NCI-H1436 (cell line): ENCODE measurements at regions not wholly inside any gene's neighbourhood (a gene's known extent, or its start where the extent isn't known, plus 50 kb on each side); places are given as distances from the start of the nearest gene placed in this dataset.

Experiments used
- DNase-seq: peaks from one replicate; lab custom pipeline; 2025; lab: John Stamatoyannopoulos, UW

DNA sequence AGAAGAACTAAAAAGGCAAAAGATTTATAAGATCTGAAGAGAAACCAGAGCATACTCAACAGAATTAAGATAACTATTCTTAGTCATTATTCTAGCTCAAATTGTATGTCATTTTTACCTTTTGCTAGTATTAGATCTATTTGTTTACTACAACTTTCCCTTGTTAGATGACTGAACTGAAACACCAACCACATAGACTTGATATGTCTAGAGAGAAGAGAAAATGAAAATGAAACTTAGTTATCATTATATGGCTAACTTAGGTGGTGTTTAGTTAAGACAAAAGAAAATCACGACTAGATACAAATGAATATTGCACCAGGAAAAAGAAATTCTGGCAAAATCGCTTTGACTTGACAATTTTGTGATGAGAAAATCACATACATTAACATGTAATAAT, 690.8 kb downstream of the PCDH18 start:
- DNase-seq, result no peak

DNA sequence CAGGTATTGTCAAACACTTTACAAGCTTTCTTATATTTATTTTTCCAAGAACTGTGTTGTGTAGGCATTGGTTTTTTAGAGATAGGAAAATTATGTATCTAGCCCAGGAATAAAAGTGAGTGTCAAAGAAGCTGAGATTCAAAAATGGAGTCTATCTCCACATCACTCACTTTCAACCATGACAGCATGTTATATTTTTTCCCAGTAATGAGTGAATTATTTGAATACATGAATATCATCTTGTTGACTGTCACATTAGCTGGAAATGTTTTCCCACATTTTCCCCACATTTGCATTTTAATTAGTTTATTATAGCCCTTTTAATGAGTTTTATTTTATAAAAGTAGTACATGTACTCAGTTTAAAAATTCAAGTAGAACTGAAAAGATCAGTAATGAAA, 693.7 kb downstream of the PCDH18 start:
- no peak for DNase-seq

GRCh38 chr4:136831553-136831952, 700.7 kb downstream of the PCDH18 start:
- no peak for DNase-seq

- DNase-seq, result no peak
Observed at GRCh38 chr4:136829280-136829679, 703.0 kb downstream of the PCDH18 start.

GRCh38 chr4:136823020-136823419, 709.3 kb downstream of the PCDH18 start:
- DNase-seq, result no peak

DNA sequence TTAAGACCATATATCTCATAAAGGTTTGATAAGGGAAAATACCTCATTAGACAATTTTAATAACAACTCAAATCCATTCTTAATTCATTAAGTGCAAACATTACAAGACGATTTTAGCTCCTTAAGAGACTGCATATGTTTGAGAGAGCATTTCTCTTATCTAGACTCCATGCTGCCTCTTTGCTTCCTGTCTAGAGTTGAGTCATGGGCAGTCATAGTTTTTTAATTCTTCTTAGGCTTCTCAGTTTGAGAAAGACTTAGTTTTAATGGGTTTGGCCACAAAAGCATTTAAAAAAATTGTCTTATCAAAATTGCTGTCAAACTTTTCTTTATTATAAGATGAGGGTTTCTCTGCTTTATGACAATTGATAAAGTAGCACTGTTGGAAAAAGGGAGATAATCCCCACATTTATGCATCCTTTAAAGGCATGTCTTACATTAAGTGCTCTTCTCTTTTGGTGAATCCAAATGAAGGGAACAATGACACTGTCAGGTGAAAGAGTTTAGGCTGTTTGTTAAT, 713.4 kb downstream of the PCDH18 start:
- DNase-seq, result no peak

- no peak for DNase-seq
Observed at GRCh38 chr4:136812100-136812880, 720.0 kb downstream of the PCDH18 start.

DNA sequence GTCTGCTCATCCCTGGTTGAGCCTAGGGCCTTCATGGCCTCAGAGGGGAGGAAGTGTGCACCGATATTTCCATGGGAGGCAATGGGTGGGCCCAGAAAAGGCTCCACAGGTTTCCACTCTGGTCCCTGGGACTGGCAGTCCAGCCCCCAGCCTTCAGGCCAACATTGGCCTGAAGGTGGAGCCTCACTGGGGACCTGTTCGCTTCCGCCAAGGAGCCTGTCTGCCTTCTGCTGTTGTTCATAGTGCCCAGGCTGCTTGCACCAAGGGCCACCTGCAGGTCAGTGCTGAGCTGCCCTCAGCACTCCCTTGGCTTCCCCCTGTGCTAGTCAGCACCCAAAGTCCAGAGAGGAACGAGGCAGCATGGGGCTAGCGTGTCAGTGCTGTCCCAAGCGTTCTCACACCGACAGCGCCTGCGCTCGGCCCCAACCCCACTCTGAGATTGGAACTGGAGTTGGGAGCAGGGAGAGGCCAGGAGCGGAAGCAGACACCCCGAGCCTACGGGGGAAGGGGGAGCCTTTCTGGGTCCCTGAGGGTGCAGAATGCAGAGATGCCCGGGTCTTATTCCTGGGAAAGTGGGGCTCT, 720.7 kb downstream of the PCDH18 start:
- DNase-seq, result no peak

DNA sequence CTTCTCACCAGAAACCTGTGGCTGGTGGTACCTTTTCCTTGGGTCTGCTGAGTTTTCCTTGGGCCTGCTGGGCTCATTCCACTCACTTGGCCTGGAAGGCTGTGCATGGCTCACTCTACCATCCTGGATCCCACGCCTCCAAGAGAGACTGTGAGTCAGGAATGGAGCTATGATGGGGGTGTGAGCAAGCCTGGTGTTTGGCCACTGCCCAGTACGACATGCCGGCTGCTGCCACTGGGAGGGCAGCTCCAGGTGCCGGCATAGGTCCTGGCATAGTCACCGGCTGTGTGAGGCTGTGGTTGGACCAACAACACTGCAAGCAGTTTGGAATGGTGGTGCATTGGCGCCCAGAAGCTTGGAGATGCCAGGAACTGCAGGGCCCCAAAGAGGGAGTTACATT, 721.7 kb downstream of the PCDH18 start:
- no peak for DNase-seq

DNA sequence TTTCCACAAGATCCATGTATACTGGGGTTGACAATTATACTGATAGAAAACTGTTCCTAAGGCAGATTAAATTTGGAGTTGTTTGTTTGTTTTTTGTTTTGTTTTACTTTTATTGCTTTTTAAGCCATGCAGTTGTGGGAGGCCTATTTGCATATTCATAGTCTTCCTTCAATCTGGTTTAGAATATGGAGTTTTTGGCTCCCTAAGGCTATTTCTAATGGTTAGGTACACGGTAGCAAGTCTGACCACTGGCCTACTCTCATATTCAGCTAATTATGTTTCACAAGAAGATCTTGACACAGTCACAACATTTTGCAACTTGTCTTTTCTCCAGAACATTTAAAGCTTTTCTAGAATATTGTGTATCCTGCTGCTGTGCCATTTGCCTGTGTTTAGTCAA, 725.5 kb downstream of the PCDH18 start:
- no peak for DNase-seq

- DNase-seq, result no peak
Observed at GRCh38 chr4:136805617-136806016, 726.7 kb downstream of the PCDH18 start.

DNA sequence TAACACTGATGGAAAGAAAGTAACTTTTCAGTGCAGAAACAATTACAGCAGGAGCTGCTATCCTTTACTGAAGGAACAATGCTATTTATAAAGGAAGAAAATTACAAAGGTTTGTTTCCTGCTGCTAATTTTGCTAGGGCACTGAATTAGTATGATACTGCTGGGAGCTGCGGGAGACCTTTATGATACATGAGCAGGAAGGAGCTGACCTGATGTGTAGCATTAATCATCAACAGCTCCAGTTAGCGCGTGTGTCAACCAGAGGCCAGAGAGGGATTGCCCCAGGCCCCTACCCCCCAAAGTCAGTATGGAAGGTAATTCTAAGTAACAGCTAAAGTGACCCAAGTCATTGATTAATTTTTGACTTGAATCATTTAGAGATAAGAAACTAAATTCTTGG, 728.9 kb downstream of the PCDH18 start:
- no peak for DNase-seq

GRCh38 chr4:136800248-136800647, 732.0 kb downstream of the PCDH18 start:
- no peak for DNase-seq

GRCh38 chr4:136796953-136797352, 735.3 kb downstream of the PCDH18 start:
- no peak for DNase-seq

DNA sequence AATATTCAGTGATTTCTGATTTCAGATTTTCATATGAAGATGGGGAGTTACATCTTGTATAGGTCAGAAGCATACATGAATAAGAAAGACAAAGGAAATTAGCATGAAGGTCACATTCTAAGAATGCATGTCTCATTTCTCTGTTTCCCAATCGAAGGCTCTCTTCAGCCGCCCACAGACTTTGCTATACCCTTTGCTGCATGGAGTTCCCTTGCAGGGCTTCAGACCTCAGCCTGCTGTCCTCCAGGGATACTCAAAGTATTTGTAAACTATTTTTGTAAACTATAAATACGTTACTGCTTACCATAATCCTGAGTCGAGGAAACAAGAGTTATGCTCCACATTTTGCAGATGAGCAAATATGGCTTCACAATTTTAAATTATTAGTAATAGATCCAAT, 738.4 kb downstream of the PCDH18 start:
- no peak for DNase-seq

DNA sequence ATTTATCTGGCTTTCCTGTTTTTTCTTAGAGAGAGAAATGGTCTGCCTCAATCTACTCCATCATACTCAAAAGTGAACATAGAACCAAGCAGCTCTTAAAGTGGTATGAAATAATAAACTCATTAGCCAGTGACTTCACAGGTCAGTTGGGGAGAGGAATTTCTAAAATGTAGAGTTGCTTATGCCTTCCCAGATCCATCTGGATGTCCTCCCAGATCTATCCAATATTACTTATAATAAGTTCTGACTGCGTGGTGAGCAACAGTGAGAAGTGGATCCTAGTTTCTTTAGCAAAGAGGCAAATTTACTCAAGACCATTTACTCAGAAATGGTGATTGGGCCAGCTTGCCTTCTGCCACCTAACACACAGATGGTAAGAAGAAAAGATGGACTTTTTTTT, 748.0 kb downstream of the PCDH18 start:
- DNase-seq, result no peak

DNA sequence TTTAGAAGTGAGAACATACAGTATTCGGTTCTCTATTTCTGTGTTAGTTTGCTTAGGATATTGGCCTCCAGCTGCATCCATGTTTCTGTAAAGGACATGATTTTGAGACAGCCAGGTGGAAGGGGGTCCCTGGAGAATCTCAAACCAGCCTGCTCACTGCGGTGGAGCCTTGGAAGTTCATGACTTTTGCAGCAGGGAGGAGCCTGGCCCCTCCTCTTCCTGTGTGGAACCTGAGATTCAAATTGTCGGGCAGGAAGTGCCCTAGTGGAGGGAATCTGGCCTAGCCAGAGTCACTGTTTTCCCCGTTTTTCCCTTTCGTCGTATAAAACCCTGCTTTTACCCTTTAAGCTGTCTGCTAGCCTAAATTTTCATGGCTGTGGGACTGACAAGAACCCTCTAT, 762.6 kb downstream of the PCDH18 start:
- no peak for DNase-seq

DNA sequence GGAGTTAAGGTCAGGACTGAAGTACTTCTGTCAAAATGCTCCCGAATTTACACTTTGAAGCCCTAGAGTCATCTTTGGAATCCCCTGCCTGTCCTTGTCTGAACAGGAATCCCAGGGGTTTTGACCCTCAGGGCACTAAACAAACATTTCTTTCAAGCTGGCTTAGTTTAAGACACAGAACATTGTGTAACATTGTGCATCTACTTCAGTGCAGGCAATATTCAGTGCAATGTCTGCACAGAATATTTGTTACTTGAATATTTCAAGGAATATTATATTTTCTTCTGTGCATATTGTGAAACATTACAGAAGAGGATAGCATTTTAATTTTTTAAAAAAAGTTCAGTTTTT, 763.4 kb downstream of the PCDH18 start:
- no peak for DNase-seq

DNA sequence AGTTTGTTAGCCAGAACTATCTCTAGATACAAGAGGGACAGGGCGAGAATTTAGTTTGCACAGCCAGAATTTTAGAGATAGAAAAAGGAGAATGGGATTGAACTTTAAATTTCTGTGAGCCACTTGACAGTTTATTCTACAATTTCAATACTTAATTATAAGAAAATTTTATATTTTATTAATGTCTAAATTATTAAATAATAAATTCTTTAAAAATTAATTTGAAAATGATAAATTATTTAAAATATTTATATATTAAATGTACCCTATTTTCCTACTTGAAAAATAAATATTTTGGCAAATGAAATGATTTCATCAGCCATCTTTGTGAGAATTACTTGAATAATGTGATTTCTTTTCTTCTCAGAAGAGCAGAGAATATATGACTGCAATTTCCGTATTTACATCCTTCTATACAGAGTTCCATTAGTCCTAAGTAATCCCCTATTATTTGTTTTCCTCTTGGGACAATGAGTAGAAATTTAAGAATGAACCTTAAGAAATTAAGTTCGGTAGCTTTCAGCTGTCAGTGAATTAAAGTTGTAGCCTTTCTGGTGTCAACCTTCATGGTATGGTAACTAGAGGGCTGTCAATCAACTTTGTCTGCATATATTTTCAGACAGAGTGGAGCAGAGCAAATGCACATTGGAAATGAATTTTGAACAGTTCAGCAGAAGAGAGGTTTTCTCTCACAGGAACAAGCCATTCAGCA, 763.9 kb downstream of the PCDH18 start:
- DNase-seq, result no peak

DNA sequence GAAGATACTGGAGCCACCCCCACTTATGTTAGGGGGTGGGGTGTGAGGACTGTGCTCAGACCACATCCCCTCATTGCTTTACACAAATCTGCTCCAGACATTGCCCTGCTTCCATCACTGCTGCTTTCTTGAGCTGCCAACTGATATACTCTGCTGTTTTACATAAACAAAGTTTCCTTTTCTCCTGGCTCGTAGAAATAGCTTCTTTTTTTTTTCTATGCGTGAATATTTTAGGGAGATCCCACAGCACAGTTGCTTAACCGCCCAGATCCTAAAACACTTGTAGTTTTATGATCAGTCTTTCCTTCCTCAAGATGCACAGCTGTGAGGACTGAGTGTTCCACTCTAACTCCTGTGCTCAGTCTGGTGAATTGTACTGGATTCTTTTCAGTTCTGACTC, 768.4 kb downstream of the PCDH18 start:
- DNase-seq, result no peak

GRCh38 chr4:136755531-136755916, 776.8 kb downstream of the PCDH18 start:
- DNase-seq, result no peak

DNA sequence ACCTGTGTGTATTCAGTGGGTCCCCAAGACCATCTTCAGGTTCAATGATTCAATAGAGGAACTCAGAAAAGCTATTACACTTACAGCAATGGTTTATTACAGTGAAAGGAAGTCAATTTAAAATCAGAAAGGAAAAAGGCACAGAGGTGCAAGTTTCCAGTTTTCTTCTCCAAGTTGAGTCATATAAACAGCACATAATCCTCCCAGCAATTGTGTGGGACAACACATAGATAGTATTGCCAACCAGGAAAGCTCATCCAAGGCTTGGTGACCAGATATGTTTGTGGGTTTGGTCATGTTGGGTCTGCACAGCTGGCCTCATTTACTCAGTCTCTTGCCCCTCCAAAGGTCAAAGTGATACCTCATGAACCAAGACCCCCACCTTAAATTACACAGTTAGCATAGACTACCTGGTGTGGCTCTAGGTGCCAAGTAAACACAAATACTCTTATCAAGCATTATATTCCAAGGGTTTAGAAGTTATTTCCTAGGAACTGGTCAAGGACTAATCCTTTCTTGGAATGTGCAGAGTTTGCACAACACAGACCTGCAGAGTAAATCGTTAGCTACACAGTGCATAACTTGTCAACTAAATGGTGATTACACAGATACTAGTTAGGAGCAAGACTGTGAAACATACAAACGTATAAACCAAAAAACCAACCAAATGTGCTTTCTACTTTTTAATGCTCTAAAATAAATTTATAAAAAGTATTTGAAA, 777.3 kb downstream of the PCDH18 start:
- DNase-seq, result no peak

GRCh38 chr4:136751556-136751955, 780.7 kb downstream of the PCDH18 start:
- no peak for DNase-seq
